SK-N-SH (cell line): ENCODE measurements at regions not wholly inside any gene's neighbourhood (a gene's known extent, or its start where the extent isn't known, plus 50 kb on each side); places are given as distances from the start of the nearest gene placed in this dataset.

Source experiments
- CTCF ChIA-PET: fragments of 300-600, 350-600 bp; formaldehyde crosslinking; extraction: SDS; loops from one replicate; lab custom pipeline; 2021; lab: Yijun Ruan, JAX
- POLR2A ChIA-PET: fragments of 350-600 bp; sonication (Branson Sonifier 250); formaldehyde crosslinking; extraction: SDS; loops from one replicate; lab custom pipeline; 2020; ENCODE audit warnings: antibody characterized with exemption, inconsistent platforms; lab: Yijun Ruan, JAX
- DNase-seq: peaks from one replicate; pipeline ENCODE4 v3.0.0; 2012
- H2AFZ ChIP-seq: fragments of 200-600 bp; sonication (generic); 2 replicates; pipeline ENCODE4 v1.8.1; 2016; ENCODE audit warnings: antibody characterized with exemption, mild to moderate bottlenecking, low read depth
- H3F3A ChIP-seq: fragments of 200-600 bp; sonication (generic); replicated peaks from 2 replicates; pipeline ENCODE3; 2016; ENCODE audit warnings: antibody characterized with exemption, mild to moderate bottlenecking; ENCODE audit not compliant: insufficient read depth
- H3K27ac ChIP-seq, 2 experiments: fragments of 200-500 bp in 1 of 2; fragments of 200-600 bp in 1 of 2; sonication (Bioruptor generic) in 1 of 2; sonication (generic), shearing (Covaris generic) in 1 of 2; 2 replicates each; pipeline versions ENCODE4 v1.5.1 to v1.6.1; 2014 to 2016; ENCODE audit warnings: low read depth in 2 of 2, inconsistent platforms in 1 of 2, low read length in 1 of 2, mild to moderate bottlenecking in 1 of 2, mixed read lengths in 1 of 2
- H3K27me3 ChIP-seq: fragments of 200-600 bp; sonication (generic), shearing (Covaris generic); 2 replicates; pipeline ENCODE4 v1.6.1; 2016; ENCODE audit warnings: mixed run types; ENCODE audit not compliant: insufficient read depth
- H3K36me3 ChIP-seq, 2 experiments: fragments of 200-500 bp in 1 of 2; fragments of 200-600 bp in 1 of 2; sonication (Bioruptor generic) in 1 of 2; sonication (generic) in 1 of 2; replicated peaks in 1 of 2; 2 replicates each; pipeline versions ENCODE3 to v1.5.1; 2014 to 2016; ENCODE audit warnings: low read length in 1 of 2, mild to moderate bottlenecking in 1 of 2; ENCODE audit not compliant: insufficient read depth in 2 of 2, control insufficient read depth in 1 of 2
- H3K4me1 ChIP-seq, 2 experiments: fragments of 200-500 bp in 1 of 2; fragments of 200-600 bp in 1 of 2; sonication (Bioruptor generic) in 1 of 2; sonication (generic), shearing (Covaris generic) in 1 of 2; 2 replicates each; pipeline versions ENCODE4 v1.5.1 to v1.6.1; 2014 to 2016; ENCODE audit warnings: low read depth in 1 of 2, low read length in 1 of 2, mixed run types in 1 of 2; ENCODE audit not compliant: insufficient read depth in 2 of 2, control insufficient read depth in 1 of 2
- H3K4me2 ChIP-seq: fragments of 200-600 bp; sonication (generic), shearing (Covaris generic); 2 replicates; pipeline ENCODE4 v1.6.1; 2017; ENCODE audit warnings: mixed run types
- H3K4me3 ChIP-seq, 2 experiments: fragments of 200-500 bp in 1 of 2; fragments of 200-600 bp in 1 of 2; sonication (Bioruptor generic) in 1 of 2; sonication (generic), shearing (Covaris generic) in 1 of 2; 2 replicates each; pipeline versions ENCODE4 v1.5.1 to v1.8.1; 2014 to 2016; ENCODE audit warnings: low read depth in 2 of 2, inconsistent platforms in 1 of 2, low read length in 1 of 2, mild to moderate bottlenecking in 1 of 2, mixed read lengths in 1 of 2, moderate library complexity in 1 of 2
- H3K79me2 ChIP-seq: fragments of 200-600 bp; sonication (generic); 2 replicates; pipeline ENCODE4 v1.8.1; 2017; ENCODE audit warnings: mild to moderate bottlenecking; ENCODE audit not compliant: insufficient read depth
- H3K9ac ChIP-seq: fragments of 200-600 bp; sonication (generic); 2 replicates; pipeline ENCODE4 v1.6.1; 2017; ENCODE audit warnings: mixed run types
- H3K9me2 ChIP-seq: fragments of 200-600 bp; sonication (generic); 2 replicates; pipeline ENCODE4 v1.6.1; 2017; ENCODE audit warnings: mixed run types
- H3K9me3 ChIP-seq: fragments of 200-600 bp; sonication (generic); 2 replicates; pipeline ENCODE4 v1.6.1; 2017; ENCODE audit warnings: mixed run types, mild to moderate bottlenecking, moderate library complexity
- H4K20me1 ChIP-seq: fragments of 200-600 bp; sonication (generic); 2 replicates; pipeline ENCODE4 v1.6.1; 2017; ENCODE audit warnings: mild to moderate bottlenecking, mixed run types; ENCODE audit not compliant: insufficient read depth
- ELF1 ChIP-seq: IDR thresholded peaks from 2 replicates; pipeline ENCODE4 v1.4.0; 2012
- EZH2phosphoT487 ChIP-seq: fragments of 200-600 bp; sonication (generic); IDR thresholded peaks from 2 replicates; pipeline ENCODE4 v1.6.1; 2017; ENCODE audit warnings: low read depth, mixed run types, mild to moderate bottlenecking, antibody characterized with exemption, moderate library complexity, borderline replicate concordance
- FOSL2 ChIP-seq: IDR thresholded peaks from 2 replicates; pipeline ENCODE4 v1.4.0; 2012; ENCODE audit warnings: low read depth, mild to moderate bottlenecking, moderate library complexity, borderline replicate concordance
- FOXM1 ChIP-seq: IDR thresholded peaks from 2 replicates; pipeline ENCODE4 v1.4.0; 2012; ENCODE audit warnings: low read depth, mild to moderate bottlenecking
- GABPA ChIP-seq: IDR thresholded peaks from 2 replicates; pipeline ENCODE4 v1.4.0; 2012; ENCODE audit warnings: low read depth, mild to moderate bottlenecking
- MAX ChIP-seq: IDR thresholded peaks from 2 replicates; pipeline ENCODE4 v1.4.0; 2012; ENCODE audit warnings: low read depth
- NRF1 ChIP-seq: IDR thresholded peaks from 2 replicates; pipeline ENCODE4 v1.6.1; 2012; ENCODE audit warnings: low read depth, mild to moderate bottlenecking, low read length
- PBX3 ChIP-seq: IDR thresholded peaks from 2 replicates; pipeline ENCODE4; 2012
- POLR2AphosphoS5 ChIP-seq: IDR thresholded peaks from 2 replicates; pipeline ENCODE4 v1.6.1; 2012; ENCODE audit warnings: low read depth, low read length
- REST ChIP-seq: IDR thresholded peaks from 2 replicates; pipeline ENCODE4 v1.6.1; 2012; ENCODE audit warnings: mild to moderate bottlenecking, low read depth, low read length, moderate library complexity
- RFX5 ChIP-seq: IDR thresholded peaks from 2 replicates; pipeline ENCODE4 v1.6.1; 2012; ENCODE audit warnings: mild to moderate bottlenecking, improper control_type of control experiment, low read length
- RXRA ChIP-seq: IDR thresholded peaks from 2 replicates; pipeline ENCODE4 v1.4.0; 2012; ENCODE audit warnings: low read depth, mild to moderate bottlenecking, borderline replicate concordance
- WGBS: methylation state at CpG from one replicate; pipeline ENCODE4 v1.1.6; 2017; ENCODE audit warnings: low lambda C conversion rate; 5-methylcytosine and 5-hydroxymethylcytosine counted together
- TF ChIP-seq, protein P1 (sequence below): fragments of 150-350 bp; IDR thresholded peaks from 2 replicates; pipeline ENCODE4 v1.6.1; 2016; ENCODE audit warnings: mild to moderate bottlenecking, low read depth, low read length

DNA sequence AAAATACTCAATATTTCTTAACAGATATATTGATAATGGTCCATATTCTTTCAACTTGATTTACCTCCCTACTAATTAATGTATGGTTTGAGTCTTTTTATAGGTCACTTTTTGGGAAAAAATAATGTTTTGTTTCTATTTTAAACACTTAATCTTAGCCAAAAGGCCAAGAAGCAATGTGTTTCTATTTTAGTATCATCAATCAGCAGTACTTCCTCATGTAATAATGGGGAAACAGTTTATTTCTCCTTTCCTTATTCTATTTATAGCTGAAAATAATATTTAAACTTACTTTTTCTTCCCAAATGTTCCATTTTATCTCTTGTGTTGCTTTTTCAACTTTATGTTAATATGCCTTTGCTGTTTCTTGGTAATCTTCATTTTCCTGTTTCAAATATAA lies 295.1 kb downstream of the ALDH8A1 start (continued):
- TF ChIP-seq RXRA (no peak), POLR2AphosphoS5 (no peak), NRF1 (no peak)
- TF ChIP-seq, protein P1, sequence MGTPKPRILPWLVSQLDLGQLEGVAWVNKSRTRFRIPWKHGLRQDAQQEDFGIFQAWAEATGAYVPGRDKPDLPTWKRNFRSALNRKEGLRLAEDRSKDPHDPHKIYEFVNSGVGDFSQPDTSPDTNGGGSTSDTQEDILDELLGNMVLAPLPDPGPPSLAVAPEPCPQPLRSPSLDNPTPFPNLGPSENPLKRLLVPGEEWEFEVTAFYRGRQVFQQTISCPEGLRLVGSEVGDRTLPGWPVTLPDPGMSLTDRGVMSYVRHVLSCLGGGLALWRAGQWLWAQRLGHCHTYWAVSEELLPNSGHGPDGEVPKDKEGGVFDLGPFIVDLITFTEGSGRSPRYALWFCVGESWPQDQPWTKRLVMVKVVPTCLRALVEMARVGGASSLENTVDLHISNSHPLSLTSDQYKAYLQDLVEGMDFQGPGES = no peak

GRCh38 chr6:134651519-134651918 lies 298.4 kb downstream of the ALDH8A1 start:
- no peak overlapping the region for H3K4me3 ChIP-seq
- H3F3A ChIP-seq = no peaks in the 10 kb centered on the region
- H4K20me1 ChIP-seq = no peaks in the 10 kb centered on the region
- ChIA-PET CTCF (interaction anchor here (1.2 kb wide), 1 partner anchor 11 kb away, joined by 5 read pairs; no protein-coding TSS in a partner anchor), POLR2A (no interaction called here)
- H3K27ac ChIP-seq = no peak overlapping the region
- H3K4me1 ChIP-seq = peaks cover 0 to 9% of the 10 kb centered on the region in 2 experiments; a peak in 1 of 4 replicates
- H3K79me2 ChIP-seq = no peaks in the 10 kb centered on the region
- H3K9ac ChIP-seq = no peak overlapping the region
- no peak overlapping the region for H2AFZ ChIP-seq
- 81% methylated on average over 3 of the region's 3 CpGs for WGBS
- no peak for DNase-seq
- H3K27me3 ChIP-seq = no peaks in the 10 kb centered on the region
- no peak for TF ChIP-seq RFX5
- TF ChIP-seq, protein P1 = no peak
- no peak for TF ChIP-seq REST
- no peak for TF ChIP-seq GABPA
- no peak for TF ChIP-seq FOXM1
- TF ChIP-seq RXRA = no peak
- TF ChIP-seq FOSL2 = no peak
- no peak for TF ChIP-seq MAX
- TF ChIP-seq NRF1 = no peak
- TF ChIP-seq ELF1 = no peak
- TF ChIP-seq PBX3 = no peak
- TF ChIP-seq EZH2phosphoT487 = no peak
- H3K4me2 ChIP-seq = no peak overlapping the region
- no peaks in the 10 kb centered on the region for H3K9me3 ChIP-seq
- H3K36me3 ChIP-seq = no peaks in the 10 kb centered on the region
- H3K9me2 ChIP-seq = no peaks in the 10 kb centered on the region
